K562 (cell line): ENCODE measurements at regions not wholly inside any gene's neighbourhood (a gene's known extent, or its start where the extent isn't known, plus 50 kb on each side); places are given as distances from the start of the nearest gene placed in this dataset.

Experiments
- ATAC-seq: fragments of 200-7000 bp; cut with Tn5 transposase; 3 replicates; pipeline ENCODE4 v1.9.1; 2020; ENCODE audit warnings: moderate library complexity
- BruUV-seq: library from RNA; stranded (reverse); fragments of 400-500 nt; replicated peaks from 2 replicates; lab custom pipeline; 2021; lab: Mats Ljungman, UMichigan
- CTCF ChIA-PET: fragments of 300-600 bp; formaldehyde crosslinking; extraction: SDS; loops from one replicate; lab custom pipeline; 2021; ENCODE audit warnings: low intra/inter-chr PET ratio; lab: Yijun Ruan, JAX
- POLR2A ChIA-PET: fragments of 300-600, 350-650 bp; sonication (Branson Sonifier 250); formaldehyde crosslinking; extraction: SDS; loops from one replicate; lab custom pipeline; 2021; ENCODE audit warnings: antibody characterized with exemption, inconsistent platforms; lab: Yijun Ruan, JAX
- DNase-seq, 4 experiments: peaks; one replicate each; pipeline versions ENCODE4 v3.0.0 to v3.0.0-alpha.2; 2011 to 2018; ENCODE audit warnings: low spot score in 3 of 4, mixed read lengths in 3 of 4; ENCODE audit errors: extremely low read depth in 1 of 4
- FAIRE-seq: peaks from 2 replicates; lab custom pipeline; 2011; peaks lifted over from hg19 to GRCh38; lab: Jason Lieb, UNC
- H2AFZ ChIP-seq: 2 replicates; pipeline ENCODE4 v1.6.0; 2011; ENCODE audit warnings: low read depth, low read length, control low read depth, inconsistent platforms
- H3K27ac ChIP-seq: fragments of 200-600 bp; 3 replicates; pipeline ENCODE4 v1.8.0; 2011; ENCODE audit warnings: low read depth, mild to moderate bottlenecking, control low read depth, inconsistent platforms, low read length, moderate library complexity, mixed read lengths; ENCODE audit errors: extremely low read depth
- H3K27me3 ChIP-seq, 2 experiments: fragments of 300-600 bp in 1 of 2; 2 replicates in 1 of 2; 3 replicates in 1 of 2; pipeline versions ENCODE4 v1.6.0 to v1.8.0; 2011; ENCODE audit warnings: inconsistent platforms in 2 of 2, low read length in 2 of 2, mild to moderate bottlenecking in 1 of 2, mixed read lengths in 1 of 2, moderate library complexity in 1 of 2; ENCODE audit not compliant: control insufficient read depth in 2 of 2, insufficient read depth in 2 of 2
- H3K36me3 ChIP-seq: fragments of 300-600 bp; 3 replicates; pipeline ENCODE4 v1.8.0; 2011; ENCODE audit warnings: mild to moderate bottlenecking, low read length, inconsistent platforms; ENCODE audit not compliant: control insufficient read depth, insufficient read depth
- H3K4me1 ChIP-seq, 2 experiments: fragments of 200-600 bp in 1 of 2; replicated peaks in 1 of 2; 2 replicates in 1 of 2; 3 replicates in 1 of 2; pipeline versions ENCODE4 v1.5.1 to v1.8.0; 2011; ENCODE audit warnings: inconsistent platforms in 2 of 2, low read length in 2 of 2, mild to moderate bottlenecking in 1 of 2, mixed read lengths in 1 of 2, moderate library complexity in 1 of 2; ENCODE audit not compliant: control insufficient read depth in 2 of 2, insufficient read depth in 2 of 2
- H3K4me2 ChIP-seq: 2 replicates; pipeline ENCODE4 v1.6.1; 2011; ENCODE audit warnings: low read length, control low read depth, inconsistent platforms, mixed read lengths; ENCODE audit not compliant: insufficient read depth
- H3K4me3 ChIP-seq: fragments of 200-600 bp; sonication (generic), shearing (Covaris generic); 2 replicates; pipeline ENCODE4 v1.5.1; 2016; ENCODE audit warnings: control low read depth, inconsistent platforms
- H3K79me2 ChIP-seq: fragments of 200-600 bp; 3 replicates; pipeline ENCODE4 v1.8.0; 2011; ENCODE audit warnings: low read length, inconsistent platforms; ENCODE audit not compliant: control insufficient read depth, insufficient read depth
- H3K9ac ChIP-seq, 2 experiments: 2 replicates each; pipeline versions ENCODE4 v1.6.0 to v1.6.1; 2011; ENCODE audit warnings: low read depth in 2 of 2, low read length in 2 of 2, control low read depth in 1 of 2, inconsistent platforms in 1 of 2, mild to moderate bottlenecking in 1 of 2, mixed read lengths in 1 of 2; ENCODE audit not compliant: insufficient read depth in 1 of 2
- H3K9me1 ChIP-seq: one replicate; pipeline ENCODE4 v1.6.0; 2011; ENCODE audit warnings: inconsistent platforms, mild to moderate bottlenecking, low read length, moderate library complexity; ENCODE audit not compliant: control insufficient read depth, insufficient read depth
- H3K9me3 ChIP-seq: replicated peaks from 2 replicates; pipeline ENCODE4 v1.5.1; 2011; ENCODE audit warnings: low read depth, low read length, inconsistent platforms; ENCODE audit not compliant: control insufficient read depth, insufficient read depth
- H4K20me1 ChIP-seq: replicated peaks from 2 replicates; pipeline ENCODE4 v1.6.1; 2011; ENCODE audit warnings: low read length, inconsistent platforms, mixed read lengths; ENCODE audit not compliant: control insufficient read depth, insufficient read depth
- CBX8 ChIP-seq: fragments of 200-600 bp; sonication (generic); IDR thresholded peaks from 2 replicates; pipeline ENCODE4 v1.6.1; 2012; ENCODE audit warnings: borderline replicate concordance, mixed run types, low read depth, mild to moderate bottlenecking, moderate library complexity, mixed read lengths, low read length, control low read depth, inconsistent platforms; ENCODE audit not compliant: poor library complexity, severe bottlenecking; ENCODE audit errors: extremely low read depth
- HNRNPLL ChIP-seq: fragments of 200-400 bp; formaldehyde crosslinking; IDR thresholded peaks from 2 replicates; pipeline ENCODE4 v1.6.1; 2017; ENCODE audit warnings: low read length, low read depth, mild to moderate bottlenecking; ENCODE audit not compliant: poor library complexity, severe bottlenecking
- KDM2B ChIP-seq: fragments of 250-450 bp; sonication (Bioruptor Pico); IDR thresholded peaks from 2 replicates; pipeline ENCODE4 v1.8.0; 2021; ENCODE audit warnings: mild to moderate bottlenecking, moderate library complexity
- RFX7 ChIP-seq: fragments of 250-450 bp; sonication (Bioruptor Pico); IDR thresholded peaks from 2 replicates; pipeline ENCODE4 v1.5.1; 2021; ENCODE audit warnings: mild to moderate bottlenecking
- TEAD2 ChIP-seq: fragments of 450-650 bp; IDR thresholded peaks from 2 replicates; pipeline ENCODE4 v1.6.1; 2016; ENCODE audit warnings: missing genetic modification characterization, control low read depth, missing compliant biosample characterization
- ZNF146 ChIP-seq: IDR thresholded peaks from one replicate; pipeline ENCODE4 v1.6.1; 2018; ENCODE audit warnings: missing compliant biosample characterization; ENCODE audit not compliant: unreplicated experiment
- ZNF232 ChIP-seq: sonication (generic); formaldehyde crosslinking; IDR thresholded peaks from 2 replicates; pipeline ENCODE4 v1.8.0; 2022; ENCODE audit warnings: mild to moderate bottlenecking, missing genetic modification reagents
- WGBS: fragments of 100-300 bp; shearing (Covaris generic); methylation state at CpG from one replicate; pipeline ENCODE4 v1.1.6; 2016; ENCODE audit warnings: low coverage, mixed read lengths; ENCODE audit not compliant: insufficient coverage; ENCODE audit errors: missing lambda C conversion rate; 5-methylcytosine and 5-hydroxymethylcytosine counted together
- in situ Hi-C: fragments of 300-500 bp; cut with MboI; formaldehyde crosslinking; loops from 4 replicates; pipeline ENCODE4 v1.15.0; 2018; ENCODE audit warnings: inconsistent platforms, mixed read lengths
- intact Hi-C: fragments of 100-400 bp; cut with micrococcal nuclease; formaldehyde crosslinking; loops from 2 replicates; pipeline ENCODE4 v1.14.2; 2022

- Histone ChIP-seq H3K79me2 (no peaks in the 10 kb centered on the region), H3K4me3 (no peak overlapping the region), H3K27me3 (no peaks in the 10 kb centered on the region), H2AFZ (no peak overlapping the region), H3K27ac (no peak overlapping the region), H3K9ac (no peak overlapping the region), H3K4me1 (no peaks in the 10 kb centered on the region), H3K36me3 (no peaks in the 10 kb centered on the region), H4K20me1 (no peaks in the 10 kb centered on the region), H3K4me2 (no peak overlapping the region), H3K9me3 (no peaks in the 10 kb centered on the region), H3K9me1 (no peaks in the 10 kb centered on the region)
- intact Hi-C loops = loop anchor here (10.0 kb wide), 1 partner anchor 601 kb away; no protein-coding TSS in a partner anchor
- ATAC-seq (no peak), DNase-seq (no peak), FAIRE-seq (no peak)
- 46% methylated on average over 6 of the region's 6 CpGs for WGBS
- BruUV-seq = no TSS peak
- TF ChIP-seq HNRNPLL (no peak), TEAD2 (tag) (no peak), KDM2B (no peak), CBX8 (no peak), ZNF146 (CRISPR knock-in tag) (peak; percentile 52), ZNF232 (CRISPR knock-in tag) (no peak), RFX7 (no peak)
- ChIA-PET CTCF (no interaction called here), POLR2A (no interaction called here)
- in situ Hi-C loops = no loop called here
Measured at GRCh38 chr7:65225422-65226006, 148.1 kb upstream of the ZNF92 start.
